ENCODE measurements at regions not wholly inside any gene's neighbourhood (a gene's known extent, or its start where the extent isn't known, plus 50 kb on each side); places are given as distances from the start of the nearest gene placed in this dataset.

DNA sequence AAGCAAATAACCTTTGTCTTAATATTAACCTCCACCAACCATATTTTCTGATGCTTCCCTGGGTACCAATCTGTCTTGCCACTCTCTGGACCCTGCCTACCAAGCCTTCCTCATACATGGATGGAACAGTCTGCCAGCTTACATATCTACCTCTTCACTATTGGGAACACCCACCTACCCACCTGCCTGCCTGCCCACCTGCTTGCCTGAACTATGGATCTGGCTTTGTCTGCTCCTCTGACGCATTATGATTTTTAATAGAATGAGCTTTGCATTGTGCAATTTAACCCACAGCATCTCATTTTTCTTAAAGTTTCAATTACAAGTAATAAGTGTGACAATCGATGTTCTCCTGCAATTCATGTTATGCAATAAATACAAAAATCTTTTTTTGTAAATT, 137.9 kb upstream of the LSM8 start:
- TF ChIP-seq CTCF (IDR thresholded peaks at IDR 0.05) (no peak), POLR2A (IDR thresholded peaks at IDR 0.05) (no peak)
